HG02885 (cell line): ENCODE measurements at regions not wholly inside any gene's neighbourhood (a gene's known extent, or its start where the extent isn't known, plus 50 kb on each side); places are given as distances from the start of the nearest gene placed in this dataset.

ENCODE experiments used
- ATAC-seq: cut with Tn5 transposase; IDR thresholded peaks from one replicate; pipeline ENCODE4 v1.9.1; 2021; ENCODE audit warnings: mild to moderate bottlenecking; ENCODE audit not compliant: unreplicated experiment, poor library complexity

DNA sequence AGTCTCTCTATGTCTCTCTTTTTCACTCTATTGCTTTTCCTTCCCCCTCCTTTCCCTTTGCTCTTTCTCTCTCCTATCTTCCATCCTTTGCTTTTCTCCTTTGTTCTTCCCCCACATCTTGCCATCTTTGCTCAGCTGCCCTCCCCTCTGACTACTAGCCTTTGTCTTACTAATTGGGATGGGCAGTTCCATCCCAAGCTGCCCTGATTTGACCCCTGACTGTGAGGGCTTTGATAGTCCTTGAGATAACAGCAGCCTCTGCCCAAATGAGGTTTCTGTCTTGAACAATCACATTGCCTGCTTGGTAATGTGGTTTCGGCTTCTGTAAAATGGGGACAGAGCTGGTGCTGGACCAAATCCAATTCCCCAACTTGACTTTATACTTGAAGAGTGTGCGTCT lies 327.7 kb downstream of the DHX35 start:
- ATAC-seq = no peak

- no peak for ATAC-seq
These were observed 327.2 kb downstream of the DHX35 start for GRCh38 chr20:39289316-39289715.

- ATAC-seq = no peak
These were observed 321.3 kb downstream of the DHX35 start for GRCh38 chr20:39283464-39283863.

GRCh38 chr20:39282619-39283092 lies 320.5 kb downstream of the DHX35 start:
- no peak for ATAC-seq

DNA sequence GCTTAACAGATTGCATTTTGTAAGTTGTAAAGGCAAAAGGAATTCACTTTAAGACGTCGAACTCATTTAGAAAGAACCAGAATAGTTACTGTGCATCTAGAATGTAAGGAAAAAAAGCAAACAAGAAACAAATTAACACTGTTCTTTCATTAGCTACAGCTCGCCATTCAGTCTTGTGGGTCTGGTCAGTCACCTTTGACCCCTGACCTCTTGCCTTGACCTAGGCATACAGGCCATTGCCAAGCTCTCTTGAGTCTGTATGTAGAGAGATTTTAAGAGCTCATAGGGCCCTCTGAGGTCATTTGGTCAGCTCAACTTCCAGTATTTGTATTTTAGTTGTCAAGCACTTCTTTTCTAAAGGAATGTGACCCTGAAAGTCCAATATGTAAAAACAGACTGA lies 318.7 kb downstream of the DHX35 start:
- no peak for ATAC-seq

- no peak for ATAC-seq
These were observed 316.2 kb downstream of the DHX35 start for GRCh38 chr20:39278230-39278788.

- ATAC-seq = no peak
These were observed 315.0 kb downstream of the DHX35 start for GRCh38 chr20:39277185-39277584.

DNA sequence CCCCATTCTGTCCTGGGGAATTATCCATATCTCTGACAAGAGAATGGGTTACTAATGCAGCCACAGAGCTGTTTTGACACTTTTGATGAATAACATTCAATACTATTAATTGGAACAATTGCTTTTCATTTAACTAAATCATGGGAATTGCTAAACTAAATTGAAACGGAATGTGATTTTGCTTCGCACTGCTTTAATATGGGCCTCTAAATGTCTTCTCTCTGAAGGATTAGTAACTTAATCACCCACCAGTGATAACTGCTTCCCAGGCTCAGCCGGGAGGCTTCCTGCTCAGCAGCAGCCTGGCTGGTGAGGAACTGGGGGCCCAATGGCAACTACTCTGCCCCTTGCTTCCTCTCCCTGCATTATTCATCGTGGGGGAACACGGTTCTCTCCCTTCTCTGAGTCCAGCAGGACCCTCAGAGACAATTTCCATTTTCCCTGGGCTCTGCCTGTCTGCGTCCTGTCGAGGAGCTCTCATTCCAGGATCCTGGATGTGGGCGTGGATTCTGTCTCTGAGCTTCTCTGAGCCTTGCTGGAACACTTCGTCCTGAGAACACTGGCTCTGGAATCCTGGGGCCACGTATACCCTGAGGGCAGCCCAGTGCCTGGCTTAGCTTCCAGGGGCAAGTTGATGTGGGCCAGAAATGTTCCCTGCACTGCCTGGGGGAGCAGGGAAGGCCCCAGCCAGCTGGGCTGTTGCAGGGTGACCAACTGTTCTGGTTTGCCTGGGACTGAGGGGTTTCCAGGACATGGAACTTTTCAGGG lies 308.9 kb downstream of the DHX35 start:
- no peak for ATAC-seq

GRCh38 chr20:39269493-39270217 lies 307.5 kb downstream of the DHX35 start:
- ATAC-seq = no peak

DNA sequence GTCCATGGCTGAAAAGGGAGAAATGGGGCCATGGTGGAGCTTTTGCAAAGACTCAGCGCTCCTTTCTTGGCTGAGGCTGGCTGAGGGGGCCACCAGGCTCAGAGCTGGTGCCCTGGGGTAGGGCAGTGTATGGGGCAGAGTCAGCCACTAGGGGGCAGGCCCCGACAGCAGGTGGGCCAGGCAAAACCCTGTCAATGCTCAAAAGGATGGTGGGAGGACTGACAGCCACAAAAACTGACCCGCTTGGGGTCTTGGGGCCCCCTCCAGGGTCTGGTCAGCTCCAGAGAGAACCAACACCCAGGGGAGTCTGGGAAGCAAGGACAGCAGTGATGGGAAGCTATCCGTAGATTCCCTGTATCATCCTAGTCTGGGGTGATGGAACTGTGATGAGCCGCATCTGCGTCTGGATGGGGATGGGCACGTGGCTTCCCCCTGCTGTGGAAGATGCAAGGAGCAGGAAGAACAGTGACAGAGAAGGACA lies 306.9 kb downstream of the DHX35 start:
- ATAC-seq = peak; percentile 75

DNA sequence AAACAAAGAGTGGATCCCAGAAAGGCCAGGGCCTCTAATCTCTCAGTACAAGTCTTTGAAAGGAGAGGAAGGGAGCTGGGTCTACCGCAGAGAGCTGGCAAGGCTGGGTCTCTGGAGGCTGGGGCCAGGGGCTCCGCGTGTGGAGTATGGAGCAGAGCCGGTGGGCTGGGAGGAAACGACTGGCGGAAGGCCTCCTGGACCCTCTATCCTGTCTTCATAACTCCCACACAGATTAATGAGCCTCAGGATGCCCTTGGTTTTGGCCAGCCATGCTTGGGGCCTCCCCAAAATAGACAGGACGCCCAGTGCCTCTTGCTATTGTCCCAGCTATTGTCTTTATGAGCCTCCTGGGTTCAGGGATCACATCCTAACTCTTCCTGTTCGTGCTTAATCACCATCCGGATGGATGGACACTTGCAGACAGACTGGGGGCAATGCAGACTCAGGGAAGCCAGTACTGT lies 306.4 kb downstream of the DHX35 start:
- ATAC-seq = no peak

DNA sequence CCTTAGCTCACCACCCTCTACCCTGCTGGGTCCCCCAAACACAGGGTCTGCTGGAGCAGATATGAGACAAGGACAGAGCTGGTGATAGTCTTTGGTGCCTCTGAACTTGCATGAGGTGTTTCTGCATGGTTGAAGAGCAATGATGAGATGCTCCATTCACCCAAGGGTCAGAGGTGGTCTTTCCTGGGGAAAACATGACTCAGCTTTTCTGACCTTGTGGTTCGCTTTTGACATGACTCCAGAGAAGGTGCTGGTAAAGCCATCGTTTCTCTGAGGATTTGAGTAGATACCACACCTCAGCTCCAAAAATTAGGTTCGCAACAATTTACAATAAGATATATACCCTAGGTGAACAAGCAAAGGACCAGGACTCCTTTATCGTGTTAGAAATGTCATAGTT lies 304.8 kb downstream of the DHX35 start:
- no peak for ATAC-seq

GRCh38 chr20:39264506-39265172 lies 302.5 kb downstream of the DHX35 start:
- ATAC-seq = no peak

DNA sequence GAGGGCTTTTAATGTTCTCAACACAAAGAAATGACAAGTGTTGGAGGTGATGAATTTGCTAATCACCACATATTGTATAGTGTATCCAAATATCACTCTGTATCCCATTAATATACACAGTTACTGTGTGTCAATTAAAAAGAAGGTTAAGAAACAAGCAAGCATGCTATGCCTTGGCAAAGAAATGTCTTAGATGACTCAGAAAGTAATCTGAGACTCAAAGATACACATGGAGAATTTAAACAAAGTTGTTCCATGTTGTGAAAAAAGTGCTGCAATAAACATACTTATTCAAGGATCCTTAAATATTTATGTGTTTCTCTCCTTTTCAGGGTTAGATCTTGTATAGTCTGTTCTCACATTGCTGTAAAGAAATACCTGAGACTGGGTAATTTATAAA lies 300.9 kb downstream of the DHX35 start:
- ATAC-seq = no peak

DNA sequence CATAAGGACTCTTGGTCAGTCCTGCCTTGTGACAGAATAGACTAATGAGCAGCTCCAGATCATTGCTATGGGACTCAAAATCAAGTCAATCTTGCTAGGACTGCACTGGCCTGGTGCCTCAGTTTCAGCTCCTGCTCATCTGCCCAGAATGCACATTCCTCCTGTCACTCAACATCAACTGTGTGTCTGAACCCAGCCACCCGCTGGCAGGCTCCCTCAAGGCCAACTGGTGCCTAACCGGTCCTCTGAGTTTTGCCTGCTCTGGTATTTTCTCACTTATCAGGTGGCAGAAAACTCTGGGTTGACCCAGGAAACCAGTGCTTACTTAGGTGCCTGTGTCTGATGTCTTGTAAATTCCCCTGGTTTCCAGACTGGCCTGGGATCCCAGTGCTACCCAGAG lies 297.7 kb downstream of the DHX35 start:
- no peak for ATAC-seq

DNA sequence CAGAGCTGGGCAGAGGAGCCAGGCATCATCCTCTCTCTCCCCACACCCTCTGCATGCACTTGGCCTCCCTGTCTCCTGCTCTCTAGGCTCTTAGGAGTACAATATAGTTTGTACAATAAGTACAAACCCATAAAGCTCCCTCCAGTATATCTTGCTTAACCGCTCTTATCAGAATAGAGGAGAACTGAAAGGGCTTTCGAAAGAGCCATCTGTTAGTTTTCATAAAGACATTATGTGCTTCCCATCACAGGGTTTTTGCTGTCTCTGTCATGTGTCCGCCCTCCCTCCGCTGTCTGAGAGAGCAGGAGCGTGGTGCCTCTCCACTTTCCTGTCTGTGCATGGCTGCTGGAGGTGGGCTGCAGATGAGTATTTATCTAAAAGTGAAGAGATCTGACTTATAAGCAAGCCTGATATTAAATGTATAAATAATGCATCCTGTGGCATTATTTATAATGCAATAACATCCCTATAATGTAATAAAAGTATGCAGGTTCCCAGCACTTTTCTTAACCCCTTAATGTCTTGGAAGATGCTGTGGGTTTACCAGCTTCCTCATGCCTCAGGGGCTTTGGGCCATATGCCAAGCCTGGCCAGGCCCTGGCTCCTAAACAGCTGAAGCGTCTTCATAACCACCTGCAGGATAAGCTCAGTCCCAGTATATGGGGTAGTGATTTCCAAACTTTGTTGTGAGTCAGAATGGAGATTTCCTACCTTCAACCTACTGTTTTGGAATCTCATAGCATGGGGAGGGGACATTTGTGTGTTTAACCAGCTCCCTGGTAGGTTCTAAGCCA lies 297.1 kb downstream of the DHX35 start:
- ATAC-seq = no peak

- no peak for ATAC-seq
These were observed 296.1 kb downstream of the DHX35 start for GRCh38 chr20:39258253-39258652.

GRCh38 chr20:39253051-39253755 lies 291.1 kb downstream of the DHX35 start:
- ATAC-seq = no peak

DNA sequence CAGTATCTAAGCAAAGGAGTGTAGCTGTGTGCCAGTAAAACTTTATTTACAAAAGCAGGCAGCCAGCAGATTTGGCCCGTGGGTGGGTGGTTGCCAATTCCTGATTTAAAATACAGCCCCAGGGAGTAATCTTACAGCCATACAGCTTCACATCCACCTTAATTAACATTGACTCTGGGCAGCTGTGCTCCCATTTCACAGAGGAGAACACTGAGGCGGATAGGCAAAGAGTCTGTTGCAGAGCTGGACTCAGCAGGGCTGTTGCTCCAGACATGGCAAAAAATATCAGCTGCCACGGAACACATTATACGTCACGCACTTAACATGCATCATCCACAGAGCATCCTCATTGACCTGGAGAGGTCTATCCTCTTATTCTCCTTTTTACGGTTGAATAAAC lies 289.9 kb downstream of the DHX35 start:
- no peak for ATAC-seq
